Fibroblast of the aortic adventitia (primary cell): ENCODE measurements at regions not wholly inside any gene's neighbourhood (a gene's known extent, or its start where the extent isn't known, plus 50 kb on each side); places are given as distances from the start of the nearest gene placed in this dataset.

Experiments
- DNase-seq: peaks from one replicate; pipeline ENCODE4 v3.0.0-alpha.2; 2010; ENCODE audit warnings: low read depth
- H3K4me3 ChIP-seq: 2 replicates; pipeline ENCODE4 v1.5.1; 2011; ENCODE audit warnings: low read depth, mild to moderate bottlenecking, control low read depth, low read length, moderate library complexity
- TF ChIP-seq, protein P1 (sequence below): IDR thresholded peaks from 2 replicates; pipeline ENCODE4 v1.5.1; 2011; ENCODE audit warnings: mild to moderate bottlenecking, low read length, control low read depth, inconsistent platforms; ENCODE audit not compliant: insufficient read depth

- TF ChIP-seq, protein P1, sequence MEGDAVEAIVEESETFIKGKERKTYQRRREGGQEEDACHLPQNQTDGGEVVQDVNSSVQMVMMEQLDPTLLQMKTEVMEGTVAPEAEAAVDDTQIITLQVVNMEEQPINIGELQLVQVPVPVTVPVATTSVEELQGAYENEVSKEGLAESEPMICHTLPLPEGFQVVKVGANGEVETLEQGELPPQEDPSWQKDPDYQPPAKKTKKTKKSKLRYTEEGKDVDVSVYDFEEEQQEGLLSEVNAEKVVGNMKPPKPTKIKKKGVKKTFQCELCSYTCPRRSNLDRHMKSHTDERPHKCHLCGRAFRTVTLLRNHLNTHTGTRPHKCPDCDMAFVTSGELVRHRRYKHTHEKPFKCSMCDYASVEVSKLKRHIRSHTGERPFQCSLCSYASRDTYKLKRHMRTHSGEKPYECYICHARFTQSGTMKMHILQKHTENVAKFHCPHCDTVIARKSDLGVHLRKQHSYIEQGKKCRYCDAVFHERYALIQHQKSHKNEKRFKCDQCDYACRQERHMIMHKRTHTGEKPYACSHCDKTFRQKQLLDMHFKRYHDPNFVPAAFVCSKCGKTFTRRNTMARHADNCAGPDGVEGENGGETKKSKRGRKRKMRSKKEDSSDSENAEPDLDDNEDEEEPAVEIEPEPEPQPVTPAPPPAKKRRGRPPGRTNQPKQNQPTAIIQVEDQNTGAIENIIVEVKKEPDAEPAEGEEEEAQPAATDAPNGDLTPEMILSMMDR, result no peak
- peak; percentile 49 for DNase-seq
- no peak overlapping the region for H3K4me3 ChIP-seq
Observed at GRCh38 chr4:184550476-184550875, 76.1 kb upstream of the IRF2 start.

DNA sequence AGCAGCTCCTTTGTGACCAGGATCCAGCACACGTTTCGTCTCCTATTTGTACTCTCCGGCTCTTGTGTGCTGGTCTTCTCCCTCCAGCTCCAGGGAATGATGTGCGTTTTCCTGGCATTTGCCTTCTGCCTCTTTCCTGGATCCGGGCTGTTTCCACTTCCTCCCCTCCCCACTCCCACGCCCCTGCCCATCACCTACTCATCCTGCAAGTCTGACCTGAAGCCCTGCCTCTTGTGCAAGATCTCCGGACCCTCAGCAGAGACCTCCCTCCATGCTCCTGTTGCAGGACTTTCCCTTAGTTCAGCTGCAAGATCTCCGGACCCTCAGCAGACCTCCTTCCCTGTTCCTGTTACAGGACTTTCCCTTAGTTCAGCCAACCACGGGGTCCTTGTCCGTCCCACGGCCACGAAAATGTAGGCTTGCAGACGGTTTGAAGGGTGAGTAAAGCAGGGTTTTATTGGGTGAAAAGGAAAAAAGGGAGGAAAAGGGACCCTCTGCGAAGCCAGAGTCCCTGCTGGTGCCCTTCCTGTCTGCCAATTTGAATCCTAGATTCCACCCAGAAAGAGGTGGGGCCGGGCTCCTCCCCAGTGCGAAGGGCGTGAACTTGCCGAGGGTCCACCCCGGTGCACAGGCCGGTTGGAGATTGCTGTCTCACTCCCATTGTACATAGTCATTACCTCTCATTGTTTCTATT lies 74.4 kb upstream of the IRF2 start:
- TF ChIP-seq, protein P1, result no peak
- no peak for DNase-seq
- H3K4me3 ChIP-seq, result no peak overlapping the region

DNA sequence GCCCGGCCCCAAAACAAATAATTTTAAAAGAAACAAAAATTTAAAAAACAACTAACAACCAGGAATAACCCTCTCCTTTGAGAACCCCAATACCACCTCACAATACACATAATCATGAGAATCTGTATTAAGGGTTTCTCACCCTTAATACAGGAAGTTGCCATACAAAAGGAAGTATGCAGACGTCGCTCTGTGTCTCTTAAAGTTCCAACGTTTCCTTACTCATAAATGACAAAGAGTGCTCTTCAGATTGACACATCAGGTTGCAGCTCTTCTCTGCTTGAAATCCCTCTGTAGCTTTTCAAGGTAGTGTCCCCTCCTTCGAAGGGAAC lies 73.9 kb upstream of the IRF2 start:
- DNase-seq, result no peak
- TF ChIP-seq, protein P1, result no peak
- no peak overlapping the region for H3K4me3 ChIP-seq

GRCh38 chr4:184544788-184545409 lies 70.5 kb upstream of the IRF2 start:
- TF ChIP-seq, protein P1, result no peak
- DNase-seq, result no peak
- no peak overlapping the region for H3K4me3 ChIP-seq

- no peak overlapping the region for H3K4me3 ChIP-seq
- TF ChIP-seq, protein P1, result no peak
- no peak for DNase-seq
Observed at GRCh38 chr4:184541907-184542306, 67.6 kb upstream of the IRF2 start.

- no peak overlapping the region for H3K4me3 ChIP-seq
- DNase-seq, result no peak
- TF ChIP-seq, protein P1, result no peak
Observed at GRCh38 chr4:184540307-184540706, 66.0 kb upstream of the IRF2 start.
